Stimulated activated naive CD4-positive, alpha-beta T cell (primary cell): ENCODE measurements at regions not wholly inside any gene's neighbourhood (a gene's known extent, or its start where the extent isn't known, plus 50 kb on each side); places are given as distances from the start of the nearest gene placed in this dataset.
"Not testable (repeated sequence)": the region's sequence is repeated elsewhere in the genome, so short reads cannot be mapped to it uniquely, and the experiment has no call there.

ENCODE experiments used
- DNase-seq, 6 experiments: peaks; one replicate each; lab custom pipeline; 2025; lab: John Stamatoyannopoulos, UW

GRCh38 chr1:61028136-61028535 lies 54.2 kb upstream of the NFIA start:
- DNase-seq = no peak

DNA sequence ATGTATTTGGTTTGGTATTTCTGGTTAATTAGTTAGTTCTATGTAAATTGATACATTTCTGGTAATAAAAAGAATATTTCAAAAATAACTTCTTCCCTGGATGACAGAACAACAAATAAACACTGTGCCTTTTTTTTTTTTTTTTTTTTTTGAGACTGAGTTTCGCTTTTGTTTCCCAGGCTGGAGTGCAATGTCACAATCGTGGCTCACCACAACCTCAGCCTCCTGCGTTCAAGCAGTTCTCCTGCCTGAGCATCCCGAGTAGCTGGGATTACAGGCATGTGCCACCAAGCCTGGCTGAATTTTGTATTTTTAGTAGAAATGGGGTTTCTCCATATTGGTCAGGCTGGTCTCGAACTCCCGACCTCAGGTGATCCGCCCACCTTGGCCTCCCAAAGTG lies 64.3 kb upstream of the NFIA start:
- not testable (repeated sequence) for DNase-seq

DNA sequence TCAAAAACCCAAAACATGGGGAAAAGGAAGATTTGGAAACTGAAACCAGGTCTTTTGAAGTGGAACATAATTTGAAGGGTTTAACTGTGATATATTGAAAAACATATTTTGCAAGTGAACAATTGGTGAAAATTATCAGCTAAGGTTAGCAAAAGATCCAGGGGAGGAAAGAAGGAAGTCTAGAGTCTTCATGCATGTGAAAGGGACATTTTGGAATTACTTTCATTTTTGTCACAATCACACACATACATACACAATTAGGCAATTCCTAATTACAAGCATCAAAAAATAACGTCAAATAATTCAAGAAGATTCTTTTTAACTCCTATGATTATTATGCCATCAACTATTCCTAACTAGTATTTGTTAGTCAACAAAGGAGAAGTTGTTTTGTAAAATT lies 64.7 kb upstream of the NFIA start:
- DNase-seq = no peak

DNA sequence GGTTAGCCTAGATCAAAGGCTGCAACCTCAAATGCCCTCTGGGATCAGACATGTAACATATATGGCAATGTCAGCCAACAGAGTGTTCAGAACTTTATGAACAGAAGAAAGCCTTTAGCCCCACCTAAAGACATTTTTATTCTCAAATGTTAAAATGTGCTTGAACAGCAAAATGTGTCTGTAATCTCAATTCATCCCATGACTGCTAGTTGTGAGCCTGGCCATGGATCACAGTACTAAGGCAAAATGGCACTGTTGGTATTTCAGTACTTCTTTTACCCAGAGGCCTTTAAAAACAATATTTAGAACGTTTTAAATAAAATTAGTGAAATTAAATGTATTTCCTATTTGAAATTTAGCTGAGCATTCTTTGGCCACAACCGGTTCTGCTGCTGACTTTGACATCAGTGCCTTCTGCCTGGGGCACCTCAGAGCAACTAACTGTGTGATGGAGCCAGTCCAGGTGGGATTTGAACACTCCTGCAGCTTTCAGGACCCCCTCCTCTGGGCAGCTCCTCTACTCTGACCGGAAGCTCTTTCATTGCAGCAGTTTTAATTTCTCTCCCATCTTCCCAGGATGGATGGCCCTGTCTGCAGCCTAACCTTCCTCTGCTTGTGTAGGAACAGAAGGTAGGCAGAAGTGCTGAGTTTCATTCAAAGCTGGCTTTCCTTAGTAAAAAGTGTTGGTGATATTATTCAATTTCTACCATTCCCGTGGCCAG lies 68.3 kb upstream of the NFIA start:
- no peak for DNase-seq

GRCh38 chr1:61013189-61013945 lies 69.0 kb upstream of the NFIA start:
- no peak for DNase-seq

DNA sequence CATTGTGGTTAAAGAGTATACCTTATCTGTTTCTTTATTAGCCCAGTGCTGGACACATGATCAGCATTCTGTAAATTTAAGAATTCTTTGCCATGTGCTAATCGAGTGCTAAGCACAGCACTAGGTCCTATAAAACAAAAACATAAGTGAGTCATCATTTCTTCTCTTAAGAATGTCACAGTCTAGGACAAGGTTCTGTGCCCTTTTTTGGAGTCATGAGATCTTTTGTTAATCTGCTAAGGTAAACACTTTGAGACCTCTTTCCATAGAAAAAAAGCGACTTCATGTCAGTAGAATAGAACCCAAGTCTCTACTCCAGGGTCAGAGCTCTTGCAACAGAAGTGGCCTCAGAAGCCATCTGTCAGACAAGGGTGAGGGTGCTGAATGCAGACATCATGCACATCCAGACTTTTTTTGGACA lies 70.0 kb upstream of the NFIA start:
- no peak for DNase-seq

GRCh38 chr1:61011561-61012263 lies 70.6 kb upstream of the NFIA start:
- DNase-seq = no peak

- DNase-seq = no peak
Measured at GRCh38 chr1:61007534-61008364, 74.6 kb upstream of the NFIA start.

DNA sequence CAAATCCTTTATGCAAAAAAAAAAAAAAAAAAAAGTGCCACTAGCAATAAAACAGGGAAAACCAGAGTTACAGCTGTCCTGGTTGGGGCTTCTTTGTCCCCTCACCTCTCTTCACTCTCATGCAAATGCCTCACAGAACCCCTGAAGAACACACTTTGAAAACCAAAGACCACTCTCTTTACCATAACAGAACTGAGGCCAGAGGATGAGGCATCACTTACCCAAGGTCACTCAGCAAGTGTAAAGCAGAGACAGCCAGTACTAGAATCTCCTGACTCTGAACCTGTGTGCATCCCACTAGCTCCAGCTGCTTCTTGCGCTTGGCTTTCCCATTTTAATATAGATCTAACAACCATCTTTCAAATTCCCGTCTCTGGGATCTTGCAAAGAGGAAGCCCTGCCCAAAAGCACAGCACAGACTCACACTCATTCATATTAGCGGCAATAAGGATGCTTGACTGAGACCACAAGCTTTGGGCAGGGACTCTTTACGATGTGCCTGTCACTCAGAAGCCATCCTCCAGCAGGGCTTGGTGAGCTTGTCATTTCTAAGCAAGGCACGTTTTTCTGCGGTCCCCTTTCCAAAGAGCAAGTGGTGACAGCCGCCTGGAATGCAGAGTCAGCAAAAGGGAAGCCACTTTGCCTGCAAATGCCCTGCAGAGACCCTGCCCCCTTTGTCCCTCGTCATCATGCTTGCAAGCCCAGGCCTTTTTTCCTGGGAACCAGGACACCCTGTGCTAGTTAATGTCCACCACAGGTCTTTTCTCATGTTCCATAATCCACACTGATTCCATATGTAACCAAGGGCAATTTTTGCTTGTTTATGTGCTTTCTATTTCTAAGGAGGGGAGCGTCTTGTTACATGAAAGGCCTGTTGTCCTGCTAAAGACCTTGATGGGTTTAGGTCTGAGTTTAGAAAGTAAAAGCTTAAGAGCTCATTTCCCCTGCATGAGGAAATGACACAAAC lies 76.5 kb upstream of the NFIA start:
- no peak for DNase-seq

DNA sequence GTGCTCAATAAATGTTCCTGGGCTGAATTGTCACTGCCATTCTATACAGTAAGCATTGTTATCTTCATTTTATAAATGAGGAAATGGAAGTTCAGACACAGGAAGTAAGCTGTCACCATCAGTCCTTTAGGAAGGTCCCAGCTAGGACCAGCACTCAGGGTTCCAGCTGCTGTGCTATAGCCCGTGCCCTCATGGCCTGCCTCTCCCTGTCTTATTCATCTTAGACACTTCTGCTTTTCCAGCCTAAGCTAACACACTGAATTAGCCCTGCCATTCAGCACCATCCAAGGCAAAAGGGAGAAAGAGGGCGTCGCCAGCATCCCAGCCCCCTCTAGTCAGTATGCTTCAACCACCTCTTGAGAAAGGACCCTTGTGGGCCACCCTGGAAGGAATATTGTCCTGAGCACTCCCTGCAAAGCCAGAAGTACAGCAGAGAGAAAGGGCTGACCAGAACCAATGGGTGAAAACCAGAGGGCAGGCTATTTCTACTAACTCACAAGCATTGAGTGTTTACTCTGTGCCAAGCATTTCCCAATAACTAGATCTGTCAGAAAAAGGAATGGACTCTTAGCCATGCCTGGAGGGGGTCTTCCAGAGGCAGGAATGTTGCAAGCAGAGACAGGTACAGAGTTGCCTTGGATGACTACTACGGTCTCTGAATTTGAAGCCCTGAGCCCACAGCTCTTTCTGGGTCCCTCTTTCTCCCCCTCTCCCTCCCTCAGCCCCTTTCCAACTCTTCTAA lies 77.9 kb upstream of the NFIA start:
- no peak for DNase-seq

GRCh38 chr1:61000327-61000726 lies 82.0 kb upstream of the NFIA start:
- DNase-seq = no peak

- DNase-seq = no peak
Measured at GRCh38 chr1:60998786-60999185, 83.6 kb upstream of the NFIA start.

DNA sequence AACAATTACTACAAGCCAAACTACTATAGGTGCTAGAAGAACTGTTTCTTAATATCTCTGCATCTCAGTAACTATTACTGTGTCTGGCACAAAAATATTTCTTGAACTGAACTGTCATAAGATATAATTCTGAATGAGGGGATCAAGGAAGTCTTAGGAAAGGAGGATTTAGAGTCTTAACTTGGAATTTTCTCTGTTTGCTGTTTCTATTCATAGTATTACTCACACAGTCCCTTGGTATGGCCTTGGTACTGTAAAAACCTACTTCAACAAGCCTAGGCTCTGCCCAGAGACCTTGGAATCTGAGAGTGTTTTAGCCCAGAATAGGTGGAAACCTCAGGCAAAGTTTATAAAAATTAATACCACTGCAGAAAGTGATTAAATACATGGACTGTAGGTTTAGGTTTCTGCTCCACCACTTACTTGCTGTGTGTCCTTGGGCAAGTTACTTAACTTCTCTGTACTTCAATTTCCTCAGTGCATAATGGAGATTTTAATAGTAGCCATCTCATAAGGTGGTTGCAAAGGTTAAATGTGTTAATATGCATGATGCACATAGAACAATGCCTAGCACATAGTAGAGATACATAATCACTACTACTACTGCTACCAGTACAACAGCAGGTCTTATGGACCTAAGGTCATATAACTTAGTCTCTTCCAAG lies 87.4 kb upstream of the NFIA start:
- no peak for DNase-seq

- no peak for DNase-seq
Measured at GRCh38 chr1:60994369-60994768, 88.0 kb upstream of the NFIA start.

DNA sequence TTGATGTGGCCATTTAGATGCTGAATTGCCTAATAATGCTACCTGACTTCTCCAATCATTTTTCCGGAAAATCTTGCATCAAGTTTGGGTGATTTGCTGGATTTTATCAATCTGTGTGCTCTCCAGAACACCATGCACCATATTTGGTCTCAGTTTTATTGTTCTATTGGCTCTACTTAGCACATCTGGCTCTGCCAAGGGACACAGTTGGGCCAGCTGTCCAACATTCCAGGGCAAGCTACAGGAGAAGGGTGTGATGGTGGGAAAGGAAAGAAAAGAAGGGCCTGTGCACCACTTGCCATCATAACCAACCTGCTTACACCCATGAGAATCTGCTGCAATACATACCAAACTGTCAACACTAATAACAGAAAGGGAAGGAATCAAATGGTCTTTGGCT lies 90.2 kb upstream of the NFIA start:
- DNase-seq = no peak

DNA sequence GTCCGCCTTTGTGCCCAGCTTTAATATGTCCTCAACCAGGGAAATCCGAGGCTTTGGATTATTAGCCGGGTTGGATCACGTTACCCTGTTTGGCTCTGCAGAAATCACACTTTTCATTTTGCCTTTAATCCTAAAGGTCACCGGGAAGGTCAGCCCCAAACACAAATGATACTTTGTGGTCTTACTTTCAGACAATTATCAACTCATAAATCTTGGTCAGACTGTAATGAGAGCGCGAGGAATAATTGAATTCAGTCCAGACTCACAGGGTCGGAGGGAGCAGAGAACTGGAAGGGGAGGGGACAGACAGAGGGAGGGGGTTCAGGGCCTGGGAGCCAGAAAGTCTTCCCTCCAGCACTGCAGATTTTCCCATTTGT lies 91.7 kb upstream of the NFIA start:
- no peak for DNase-seq

GRCh38 chr1:60989749-60990713 lies 92.3 kb upstream of the NFIA start:
- no peak for DNase-seq

- no peak for DNase-seq
Measured at GRCh38 chr1:60988891-60989290, 93.5 kb upstream of the NFIA start.

DNA sequence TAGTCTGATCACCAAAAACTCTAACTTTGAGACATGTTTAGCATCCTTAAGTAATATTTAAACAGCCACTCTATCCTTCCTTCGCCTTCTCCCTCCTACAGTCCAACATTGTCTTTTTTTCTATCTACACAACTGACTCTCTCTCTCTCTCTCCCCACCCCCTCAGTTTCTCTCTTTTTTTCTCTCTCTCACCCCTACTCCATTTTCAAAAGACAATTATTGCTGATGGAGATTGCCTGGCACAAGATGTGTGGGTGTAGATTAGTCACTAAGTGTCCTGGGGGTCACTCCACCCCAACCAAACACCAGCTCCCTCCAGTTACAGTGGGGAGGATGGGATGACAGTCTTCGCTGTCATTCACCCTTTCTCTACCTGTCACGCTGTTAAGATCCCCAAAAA lies 94.5 kb upstream of the NFIA start:
- DNase-seq = no peak
